GM18502 (cell line): ENCODE measurements at regions not wholly inside any gene's neighbourhood (a gene's known extent, or its start where the extent isn't known, plus 50 kb on each side); places are given as distances from the start of the nearest gene placed in this dataset.

ENCODE experiments used
- ATAC-seq: cut with Tn5 transposase; IDR thresholded peaks from one replicate; pipeline ENCODE4 v1.9.1; 2021; ENCODE audit warnings: mild to moderate bottlenecking; ENCODE audit not compliant: unreplicated experiment, poor library complexity

DNA sequence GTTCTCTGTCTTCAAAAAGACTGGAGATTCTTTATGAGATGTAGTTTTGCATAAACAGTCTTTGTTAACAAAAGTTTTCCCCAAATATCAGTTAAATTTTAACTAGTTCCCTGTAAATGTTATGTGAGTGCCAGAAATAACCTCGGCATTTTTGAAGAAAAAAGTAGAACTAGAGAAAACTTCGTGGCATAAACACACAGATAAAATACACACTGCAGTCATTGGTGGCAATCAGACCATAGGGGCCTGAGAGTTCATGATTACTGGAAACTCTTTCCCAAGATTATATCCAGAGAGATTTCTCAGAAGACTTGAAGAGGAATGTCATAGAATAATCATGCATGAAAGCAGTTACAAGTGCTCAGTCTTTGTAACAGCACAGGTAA lies 190.0 kb downstream of the MZT1 start:
- ATAC-seq = no peak

GRCh38 chr13:72536714-72537394 lies 190.6 kb downstream of the MZT1 start:
- ATAC-seq = no peak

DNA sequence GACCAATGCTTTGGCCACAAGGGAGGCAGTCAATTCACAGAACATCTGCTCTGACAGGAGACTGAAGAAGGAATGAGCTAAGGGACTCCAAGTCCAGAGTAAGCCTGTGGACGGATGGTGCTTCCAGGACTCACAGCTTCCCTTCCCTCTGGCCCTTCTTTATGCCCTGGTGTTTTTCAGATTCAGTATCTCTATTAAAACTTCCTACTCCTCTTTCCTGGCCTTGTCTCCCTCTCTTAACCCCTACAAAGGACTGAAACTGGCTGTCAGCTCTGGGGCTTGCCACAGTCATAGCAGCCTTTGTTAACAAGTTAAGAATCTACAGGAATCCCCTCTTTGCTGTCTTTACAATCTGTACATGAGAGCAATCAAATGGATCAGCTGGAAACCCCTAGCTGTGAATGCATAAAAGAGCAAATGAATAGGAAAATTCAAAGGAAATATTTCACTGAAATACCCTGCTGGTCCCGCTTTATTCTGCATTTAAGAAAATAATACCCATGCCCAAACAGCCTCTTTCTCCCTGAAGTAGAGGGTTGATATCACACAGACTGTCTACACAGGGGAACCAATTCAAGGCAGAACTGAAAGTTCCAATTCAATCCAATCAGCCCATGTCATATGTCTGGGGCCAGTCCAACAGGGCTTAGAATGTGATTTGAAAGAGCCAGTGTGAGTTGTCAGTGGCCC lies 192.3 kb downstream of the MZT1 start:
- ATAC-seq = peak; percentile 43

DNA sequence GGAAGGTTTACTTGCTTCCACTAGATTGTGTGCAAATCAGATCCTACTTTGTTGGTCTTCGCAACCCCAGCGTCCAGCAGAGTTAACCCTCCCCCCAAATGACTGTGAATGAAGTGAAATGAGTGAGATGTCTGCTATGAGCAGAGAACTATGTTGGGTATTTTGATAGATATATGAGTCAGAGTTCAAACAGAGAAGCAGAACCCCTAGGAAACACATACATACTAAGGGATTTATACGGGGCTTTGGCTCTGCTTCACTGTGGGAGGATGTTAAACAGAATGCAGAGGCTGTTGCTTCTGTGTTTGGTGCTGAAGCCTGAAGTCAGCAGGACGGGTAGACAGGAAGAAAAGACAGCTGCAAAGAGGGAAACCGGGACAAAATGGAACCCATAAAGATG lies 197.0 kb downstream of the MZT1 start:
- no peak for ATAC-seq

- no peak for ATAC-seq
These were observed 200.1 kb downstream of the MZT1 start for GRCh38 chr13:72527333-72527732.

GRCh38 chr13:72523593-72523992 lies 203.8 kb downstream of the MZT1 start:
- no peak for ATAC-seq

DNA sequence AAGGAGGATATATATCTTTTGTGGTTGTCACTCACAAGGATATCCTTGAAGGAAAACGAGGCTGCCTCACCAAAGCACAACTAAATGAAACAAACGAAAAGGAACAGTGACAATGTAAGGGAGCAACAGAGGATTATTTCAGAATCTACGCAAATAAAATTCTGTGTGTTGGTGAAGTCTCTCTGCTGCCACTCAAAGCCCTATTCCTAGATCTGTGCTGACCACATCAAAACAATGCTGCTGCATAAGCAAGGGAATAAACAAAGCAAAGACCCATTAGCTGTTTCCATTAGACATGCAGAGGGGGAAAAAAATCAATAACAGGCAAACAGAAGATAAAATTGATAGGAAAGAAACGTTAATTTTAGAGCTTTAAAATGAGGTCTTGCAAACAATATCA lies 204.4 kb downstream of the MZT1 start:
- ATAC-seq = no peak

DNA sequence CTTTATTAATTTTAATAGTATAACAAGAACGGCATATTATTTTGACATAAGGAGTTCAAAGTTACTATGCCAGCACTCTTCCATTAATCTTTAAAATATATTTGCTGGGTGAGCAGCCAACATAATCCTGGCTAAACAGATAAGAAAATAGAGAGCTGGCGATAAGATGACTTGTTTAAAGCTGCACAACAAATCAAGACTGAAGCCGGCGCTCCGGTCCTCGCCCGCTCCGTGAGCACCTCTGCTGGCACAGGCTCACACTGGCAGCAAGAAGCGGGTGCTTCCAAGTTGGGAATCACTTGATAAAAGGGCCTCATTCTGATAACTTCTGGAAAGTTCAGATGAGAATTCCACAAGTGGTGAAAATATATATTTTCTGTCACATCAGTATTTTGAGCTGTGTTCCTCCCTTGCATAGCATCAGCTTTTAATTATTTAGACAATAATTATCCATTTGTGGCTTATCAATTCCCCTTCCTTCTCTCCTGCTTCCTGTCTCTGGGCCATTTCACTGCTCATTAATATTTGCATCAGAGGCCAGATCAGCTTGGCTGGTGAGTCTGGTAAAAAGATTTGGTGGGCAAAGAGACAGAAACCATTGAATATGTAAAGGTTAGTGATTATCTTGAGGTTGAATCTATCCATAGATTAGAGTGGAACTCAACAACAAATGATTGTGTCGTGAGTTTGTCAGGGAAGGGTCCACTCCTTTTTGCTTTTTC lies 205.3 kb downstream of the MZT1 start:
- ATAC-seq = no peak

- no peak for ATAC-seq
These were observed 213.3 kb downstream of the MZT1 start for GRCh38 chr13:72514146-72514545.

DNA sequence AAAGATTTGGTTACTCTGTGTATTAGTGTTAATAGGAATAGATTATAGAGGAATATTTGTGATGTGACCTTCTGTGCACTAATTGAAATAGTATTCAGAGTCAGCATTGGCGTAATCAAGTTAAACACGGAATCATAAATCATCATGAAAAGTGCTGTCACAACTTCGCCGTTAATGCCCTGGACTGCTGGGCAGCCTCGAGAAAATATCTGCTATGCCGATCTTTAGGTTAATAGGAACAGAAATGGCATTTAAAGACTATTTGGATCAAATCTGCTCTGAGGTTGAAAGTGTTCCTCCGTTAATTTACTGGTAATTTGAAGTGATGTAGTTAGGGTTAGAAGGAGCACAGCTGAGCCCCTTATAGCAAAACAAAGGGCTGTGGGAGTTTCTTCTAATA lies 219.0 kb downstream of the MZT1 start:
- no peak for ATAC-seq

DNA sequence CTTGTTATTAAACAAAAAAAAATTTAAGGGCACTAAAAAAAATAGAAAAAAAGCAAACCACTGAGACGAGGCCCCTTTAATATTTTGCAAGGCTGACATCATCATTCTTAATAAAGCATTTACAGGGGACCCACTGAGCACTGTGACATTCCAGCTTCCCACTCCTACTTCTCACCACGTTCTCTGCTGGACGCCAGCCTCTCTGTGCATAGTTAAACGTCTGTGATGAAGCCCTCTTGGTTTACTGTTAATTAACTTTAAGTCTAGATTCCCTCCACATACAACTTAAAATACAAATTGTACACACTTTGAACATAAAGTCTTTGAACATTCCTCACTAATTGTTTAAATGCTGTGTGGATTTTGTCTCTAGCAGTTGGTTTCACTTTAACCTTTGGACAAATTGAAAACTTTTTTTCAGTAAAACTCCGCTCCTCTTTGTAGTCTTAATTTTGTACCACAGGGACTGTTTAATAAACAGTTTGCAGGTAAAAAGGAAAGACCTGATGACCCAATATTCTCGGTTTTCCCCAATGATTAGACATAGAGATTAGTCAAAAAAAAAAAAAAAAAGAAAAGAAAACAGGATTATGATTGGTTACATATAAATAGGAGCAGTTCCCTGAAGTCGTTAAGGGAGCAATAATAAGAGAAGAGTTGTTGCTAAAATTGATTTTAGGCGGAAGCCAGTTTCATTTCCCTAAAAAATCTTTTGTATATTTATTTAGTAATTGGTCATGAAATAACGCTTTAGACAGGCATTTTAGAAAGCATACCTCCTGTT lies 219.8 kb downstream of the MZT1 start:
- ATAC-seq = no peak

- ATAC-seq = no peak
These were observed 220.7 kb downstream of the MZT1 start for GRCh38 chr13:72506706-72507105.

DNA sequence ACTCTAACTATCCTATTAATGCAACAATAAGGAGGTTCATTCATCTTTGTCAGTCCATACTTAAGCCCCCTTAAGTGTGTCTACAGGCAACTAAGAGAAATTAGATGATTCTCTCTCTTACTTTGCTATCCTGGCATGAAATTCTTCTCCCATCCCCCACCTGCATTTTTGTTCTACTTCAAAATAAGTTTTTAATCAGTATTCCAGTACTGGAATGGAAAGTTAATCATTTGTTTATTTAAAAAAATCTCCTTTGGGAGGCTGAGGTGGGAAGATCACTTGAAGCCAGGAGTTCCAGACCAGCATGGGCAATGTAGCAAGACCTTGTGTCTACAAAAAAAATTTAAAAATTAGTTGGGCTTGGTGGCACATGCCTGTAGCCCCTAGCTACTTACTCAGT lies 222.1 kb downstream of the MZT1 start:
- no peak for ATAC-seq

- no peak for ATAC-seq
These were observed 223.1 kb downstream of the MZT1 start for GRCh38 chr13:72504131-72504841.

- no peak for ATAC-seq
These were observed 226.6 kb downstream of the MZT1 start for GRCh38 chr13:72500851-72501250.

DNA sequence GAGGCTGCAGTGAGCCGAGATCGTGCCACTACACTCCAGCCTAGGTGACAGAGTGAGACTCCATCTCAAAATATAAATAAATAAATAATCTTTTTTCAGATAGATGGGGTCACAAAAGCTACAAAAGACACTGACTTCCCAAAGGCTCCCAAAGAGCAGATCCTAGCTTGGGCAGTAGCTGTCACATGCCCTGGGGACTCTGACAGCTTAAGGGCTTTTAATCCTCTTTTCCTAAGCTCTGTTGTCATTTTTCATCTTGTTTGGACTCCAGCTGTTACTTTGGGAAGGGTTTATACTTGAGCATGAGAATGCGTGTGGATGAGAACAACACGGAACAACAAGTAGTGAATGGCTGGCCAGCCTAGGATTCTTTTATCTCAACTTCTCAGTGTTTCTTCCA lies 231.7 kb downstream of the MZT1 start:
- no peak for ATAC-seq

DNA sequence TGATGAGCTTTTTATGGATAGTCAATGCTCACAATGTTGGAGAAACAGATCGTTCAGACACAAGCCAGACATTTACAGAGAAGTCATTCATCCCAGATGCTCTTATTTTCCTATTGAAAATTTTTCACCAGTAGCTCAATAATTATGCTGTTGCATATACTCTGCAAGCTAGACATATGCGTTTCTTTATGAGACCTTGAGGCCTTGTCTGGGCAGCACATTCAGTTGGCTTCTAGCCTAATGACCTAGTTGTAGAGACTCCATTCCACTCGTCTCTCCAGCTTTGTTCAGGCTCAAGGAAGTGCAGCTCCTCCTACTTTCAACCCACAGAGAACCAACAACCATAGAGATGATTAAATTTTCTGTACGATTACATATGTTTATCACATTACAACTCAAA lies 237.7 kb downstream of the MZT1 start:
- no peak for ATAC-seq

DNA sequence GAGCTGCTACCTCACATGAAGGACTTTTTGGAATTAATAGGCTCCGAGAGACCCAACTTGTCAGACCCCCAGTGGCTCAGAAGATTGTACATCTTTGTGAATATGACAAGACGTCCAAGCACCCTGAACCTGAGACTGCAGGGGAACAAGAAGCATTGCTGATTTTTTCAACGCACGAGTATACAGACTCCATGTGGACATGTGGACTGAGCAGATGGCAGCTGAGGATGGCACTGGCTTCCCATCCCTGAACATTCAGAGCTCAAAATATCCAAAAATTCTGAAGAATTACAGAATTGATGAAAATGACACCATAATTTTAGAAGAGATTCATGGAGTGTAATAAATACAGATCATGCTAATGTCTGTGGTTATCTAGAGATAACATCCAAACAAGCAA lies 254.1 kb downstream of the MZT1 start:
- no peak for ATAC-seq

- ATAC-seq = no peak
These were observed 257.5 kb downstream of the MZT1 start for GRCh38 chr13:72469906-72470305.

- ATAC-seq = no peak
These were observed 263.9 kb downstream of the MZT1 start for GRCh38 chr13:72463561-72463960.
